ENCODE measurements at regions not wholly inside any gene's neighbourhood (a gene's known extent, or its start where the extent isn't known, plus 50 kb on each side); places are given as distances from the start of the nearest gene placed in this dataset.

DNA sequence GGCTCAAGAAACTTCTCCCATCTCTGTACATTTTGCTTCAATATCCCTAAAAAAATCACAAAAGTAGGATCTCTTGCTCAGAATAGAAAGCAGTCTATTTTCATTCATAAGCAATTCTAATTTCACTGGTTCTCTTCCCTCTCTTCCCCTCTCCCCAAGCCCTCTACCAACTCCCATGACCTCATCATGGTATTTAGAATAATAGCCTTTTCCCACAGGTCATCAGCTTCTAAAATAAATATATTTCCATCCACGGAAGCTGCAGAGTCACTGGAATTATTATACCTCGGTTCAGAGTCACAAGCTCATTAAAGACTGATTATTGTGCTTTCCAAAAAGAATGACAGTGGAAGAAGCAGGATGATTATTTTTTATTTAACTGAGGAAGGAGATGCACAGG is 84.2 kb upstream of the ADRA1B start:
- H3K4me2 ChIP-seq = no peak overlapping the region
- no peak overlapping the region for H3K27ac ChIP-seq

DNA sequence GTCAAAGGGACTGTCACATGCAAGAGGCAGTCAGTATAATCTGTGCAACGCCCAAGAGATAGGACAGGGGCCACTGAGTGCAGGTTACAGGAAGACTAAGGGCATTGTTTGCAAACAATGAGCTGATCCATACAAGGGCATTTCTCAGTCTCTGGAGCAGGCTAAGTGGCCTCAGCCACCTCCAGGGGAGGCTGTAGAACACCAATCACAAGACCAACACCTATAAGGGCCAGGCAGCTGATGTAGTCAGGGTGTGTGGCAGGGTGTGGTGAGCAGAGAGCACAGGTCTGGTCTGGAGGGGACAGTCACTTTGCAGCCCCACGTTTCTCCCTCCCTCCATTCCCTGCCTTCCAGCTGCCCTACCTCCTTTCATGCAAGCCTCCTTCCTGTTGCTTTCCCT is 83.2 kb upstream of the ADRA1B start:
- H3K9ac ChIP-seq = no peak overlapping the region
- H4K20me1 ChIP-seq (ENCODE audit: insufficient read depth) = no peaks in the 10 kb centered on the region
- no peak overlapping the region for H2AFZ ChIP-seq (ENCODE audit: low read depth)
- H3K4me1 ChIP-seq (ENCODE audit: low read depth, poor library complexity, severe bottlenecking) = no peaks in the 10 kb centered on the region
- no peaks in the 10 kb centered on the region for H3K27me3 ChIP-seq (ENCODE audit: insufficient read depth, low read depth)
- no peak overlapping the region for H3K4me3 ChIP-seq (IDR thresholded peaks at IDR 0.05; ENCODE audit: insufficient read depth, low read depth, low read length)
- TF ChIP-seq, protein P1, sequence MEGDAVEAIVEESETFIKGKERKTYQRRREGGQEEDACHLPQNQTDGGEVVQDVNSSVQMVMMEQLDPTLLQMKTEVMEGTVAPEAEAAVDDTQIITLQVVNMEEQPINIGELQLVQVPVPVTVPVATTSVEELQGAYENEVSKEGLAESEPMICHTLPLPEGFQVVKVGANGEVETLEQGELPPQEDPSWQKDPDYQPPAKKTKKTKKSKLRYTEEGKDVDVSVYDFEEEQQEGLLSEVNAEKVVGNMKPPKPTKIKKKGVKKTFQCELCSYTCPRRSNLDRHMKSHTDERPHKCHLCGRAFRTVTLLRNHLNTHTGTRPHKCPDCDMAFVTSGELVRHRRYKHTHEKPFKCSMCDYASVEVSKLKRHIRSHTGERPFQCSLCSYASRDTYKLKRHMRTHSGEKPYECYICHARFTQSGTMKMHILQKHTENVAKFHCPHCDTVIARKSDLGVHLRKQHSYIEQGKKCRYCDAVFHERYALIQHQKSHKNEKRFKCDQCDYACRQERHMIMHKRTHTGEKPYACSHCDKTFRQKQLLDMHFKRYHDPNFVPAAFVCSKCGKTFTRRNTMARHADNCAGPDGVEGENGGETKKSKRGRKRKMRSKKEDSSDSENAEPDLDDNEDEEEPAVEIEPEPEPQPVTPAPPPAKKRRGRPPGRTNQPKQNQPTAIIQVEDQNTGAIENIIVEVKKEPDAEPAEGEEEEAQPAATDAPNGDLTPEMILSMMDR (conservative IDR thresholded peaks at IDR 0.05; ENCODE audit: low read depth, low read length) = no peak
- H3K27ac ChIP-seq = no peak overlapping the region
- H3K79me2 ChIP-seq (ENCODE audit: insufficient read depth, low read depth) = no peaks in the 10 kb centered on the region
- no peak overlapping the region for H3K4me2 ChIP-seq
- no peaks in the 10 kb centered on the region for H3K36me3 ChIP-seq (ENCODE audit: insufficient read depth)

More for the DNA sequence above, 84.2 kb upstream of the ADRA1B start:
- Histone ChIP-seq H3K27me3 (ENCODE audit: insufficient read depth, low read depth) (no peaks in the 10 kb centered on the region), H3K79me2 (ENCODE audit: insufficient read depth, low read depth) (no peaks in the 10 kb centered on the region), H3K4me1 (ENCODE audit: low read depth, poor library complexity, severe bottlenecking) (no peaks in the 10 kb centered on the region), H2AFZ (ENCODE audit: low read depth) (no peak overlapping the region), H3K9ac (no peak overlapping the region), H3K36me3 (ENCODE audit: insufficient read depth) (no peaks in the 10 kb centered on the region), H4K20me1 (ENCODE audit: insufficient read depth) (no peaks in the 10 kb centered on the region), H3K4me3 (IDR thresholded peaks at IDR 0.05; ENCODE audit: insufficient read depth, low read depth, low read length) (no peak overlapping the region)
- TF ChIP-seq, protein P1 (conservative IDR thresholded peaks at IDR 0.05; ENCODE audit: low read depth, low read length) = no peak

DNA sequence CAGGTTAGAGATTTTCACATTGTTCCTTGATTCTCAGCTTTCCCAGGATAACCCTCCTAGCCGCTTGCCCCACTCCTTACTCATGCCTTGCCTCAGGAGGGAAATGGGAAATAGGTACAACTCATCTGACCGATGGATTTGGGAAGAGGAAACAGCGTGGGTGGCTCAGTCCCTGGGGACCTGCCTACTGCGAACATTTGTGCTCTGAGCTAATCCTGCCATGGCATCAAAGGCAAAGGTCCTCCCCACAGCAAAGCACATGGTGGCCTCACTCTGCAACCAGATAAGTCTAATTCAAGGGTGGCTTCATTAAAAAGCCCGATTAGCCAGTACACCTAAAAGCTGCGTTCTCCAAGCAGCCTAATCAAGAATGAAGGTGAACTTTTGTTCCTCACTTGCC is 82.4 kb upstream of the ADRA1B start:
- no peaks in the 10 kb centered on the region for H3K27me3 ChIP-seq (ENCODE audit: insufficient read depth, low read depth)
- TF ChIP-seq, protein P1 (conservative IDR thresholded peaks at IDR 0.05; ENCODE audit: low read depth, low read length) = no peak
- no peak overlapping the region for H3K4me2 ChIP-seq
- no peak overlapping the region for H2AFZ ChIP-seq (ENCODE audit: low read depth)
- H3K79me2 ChIP-seq (ENCODE audit: insufficient read depth, low read depth) = no peaks in the 10 kb centered on the region
- no peak overlapping the region for H3K9ac ChIP-seq
- no peak overlapping the region for H3K27ac ChIP-seq
- no peaks in the 10 kb centered on the region for H3K4me1 ChIP-seq (ENCODE audit: low read depth, poor library complexity, severe bottlenecking)
- no peaks in the 10 kb centered on the region for H4K20me1 ChIP-seq (ENCODE audit: insufficient read depth)
- H3K4me3 ChIP-seq (IDR thresholded peaks at IDR 0.05; ENCODE audit: insufficient read depth, low read depth, low read length) = no peak overlapping the region
- H3K36me3 ChIP-seq (ENCODE audit: insufficient read depth) = no peaks in the 10 kb centered on the region

DNA sequence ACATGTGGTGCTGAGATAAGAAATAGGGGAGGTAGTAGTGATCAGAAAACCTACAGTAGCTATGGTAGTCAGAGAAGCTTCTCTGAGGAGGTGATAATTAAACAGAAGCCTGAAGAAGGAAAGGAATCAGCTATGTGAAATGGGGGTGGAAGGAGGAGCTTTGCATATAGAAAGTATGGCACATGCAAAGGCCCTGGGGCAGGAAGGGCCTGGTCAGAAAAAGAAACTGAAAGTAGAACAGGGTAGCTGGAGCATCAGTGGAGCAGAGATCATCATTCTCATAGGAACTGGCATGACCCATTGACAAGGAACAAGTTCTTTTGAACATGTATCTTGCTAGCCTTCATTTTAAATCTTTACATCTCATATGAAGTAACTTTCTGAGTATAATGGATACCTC is 80.7 kb upstream of the ADRA1B start:
- TF ChIP-seq, protein P1 (conservative IDR thresholded peaks at IDR 0.05; ENCODE audit: low read depth, low read length) = no peak
- Histone ChIP-seq H3K4me2 (no peak overlapping the region), H4K20me1 (ENCODE audit: insufficient read depth) (no peaks in the 10 kb centered on the region), H3K27me3 (ENCODE audit: insufficient read depth, low read depth) (no peaks in the 10 kb centered on the region), H3K36me3 (ENCODE audit: insufficient read depth) (no peaks in the 10 kb centered on the region), H3K79me2 (ENCODE audit: insufficient read depth, low read depth) (no peaks in the 10 kb centered on the region), H3K4me3 (IDR thresholded peaks at IDR 0.05; ENCODE audit: insufficient read depth, low read depth, low read length) (no peak overlapping the region), H3K27ac (no peak overlapping the region), H2AFZ (ENCODE audit: low read depth) (no peak overlapping the region), H3K4me1 (ENCODE audit: low read depth, poor library complexity, severe bottlenecking) (no peaks in the 10 kb centered on the region), H3K9ac (no peak overlapping the region)

Data from KMS-11 (cell line).